ENCODE measurements at regions not wholly inside any gene's neighbourhood (a gene's known extent, or its start where the extent isn't known, plus 50 kb on each side); places are given as distances from the start of the nearest gene placed in this dataset.

GRCh38 chr3:3739330-3740060 lies 59.7 kb upstream of the LRRN1 start:
- TF ChIP-seq CTCF (IDR thresholded peaks at IDR 0.05 in 8 of 11, conservative IDR thresholded peaks at IDR 0.05 in 3 of 11), result no peak
- no peak for TF ChIP-seq POLR2A (IDR thresholded peaks at IDR 0.05)
